ENCODE measurements at regions not wholly inside any gene's neighbourhood (a gene's known extent, or its start where the extent isn't known, plus 50 kb on each side); places are given as distances from the start of the nearest gene placed in this dataset.

DNA sequence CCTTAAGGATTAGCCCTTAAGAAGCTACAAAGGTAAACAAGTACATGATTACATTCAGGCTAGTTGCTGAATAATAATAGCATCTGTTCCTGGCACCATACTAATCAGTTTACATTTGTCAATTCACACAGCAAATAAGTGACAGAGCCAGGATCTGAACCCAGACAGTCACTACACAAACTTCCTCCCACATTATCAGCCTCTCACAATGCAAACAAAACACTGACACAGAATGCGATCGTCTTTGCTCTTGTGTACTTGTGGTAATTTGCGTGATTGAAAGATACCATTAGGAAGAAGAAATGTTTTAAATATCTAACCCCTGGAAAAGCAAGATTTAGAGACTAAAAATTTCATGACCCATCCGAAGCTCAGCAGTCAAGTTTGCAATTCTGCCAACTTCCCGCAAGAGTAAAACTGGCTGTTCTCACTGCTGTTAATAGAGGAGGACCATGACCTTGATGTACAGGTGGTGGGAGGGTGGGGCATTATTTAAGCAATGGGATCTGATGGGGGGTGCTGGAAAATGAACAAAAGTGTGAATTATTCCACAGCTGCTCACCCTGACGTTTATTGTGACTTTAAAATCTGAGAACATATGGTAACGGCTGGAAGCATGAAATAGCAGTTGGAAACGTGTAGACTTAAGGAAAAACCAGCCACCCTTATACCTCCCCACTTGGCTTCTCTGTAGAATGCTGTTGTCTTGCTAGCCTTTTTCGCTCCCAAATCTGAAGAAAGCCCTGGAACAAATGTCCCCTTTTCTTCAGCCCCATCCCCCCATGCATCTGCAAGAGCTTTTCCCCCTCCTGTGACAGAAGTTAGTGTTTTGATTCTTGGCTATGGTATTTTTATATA, 95.3 kb upstream of the ARMC2 start:
- no peak overlapping the region for H3K4me3 ChIP-seq (ENCODE audit: low read depth, low read length)

DNA sequence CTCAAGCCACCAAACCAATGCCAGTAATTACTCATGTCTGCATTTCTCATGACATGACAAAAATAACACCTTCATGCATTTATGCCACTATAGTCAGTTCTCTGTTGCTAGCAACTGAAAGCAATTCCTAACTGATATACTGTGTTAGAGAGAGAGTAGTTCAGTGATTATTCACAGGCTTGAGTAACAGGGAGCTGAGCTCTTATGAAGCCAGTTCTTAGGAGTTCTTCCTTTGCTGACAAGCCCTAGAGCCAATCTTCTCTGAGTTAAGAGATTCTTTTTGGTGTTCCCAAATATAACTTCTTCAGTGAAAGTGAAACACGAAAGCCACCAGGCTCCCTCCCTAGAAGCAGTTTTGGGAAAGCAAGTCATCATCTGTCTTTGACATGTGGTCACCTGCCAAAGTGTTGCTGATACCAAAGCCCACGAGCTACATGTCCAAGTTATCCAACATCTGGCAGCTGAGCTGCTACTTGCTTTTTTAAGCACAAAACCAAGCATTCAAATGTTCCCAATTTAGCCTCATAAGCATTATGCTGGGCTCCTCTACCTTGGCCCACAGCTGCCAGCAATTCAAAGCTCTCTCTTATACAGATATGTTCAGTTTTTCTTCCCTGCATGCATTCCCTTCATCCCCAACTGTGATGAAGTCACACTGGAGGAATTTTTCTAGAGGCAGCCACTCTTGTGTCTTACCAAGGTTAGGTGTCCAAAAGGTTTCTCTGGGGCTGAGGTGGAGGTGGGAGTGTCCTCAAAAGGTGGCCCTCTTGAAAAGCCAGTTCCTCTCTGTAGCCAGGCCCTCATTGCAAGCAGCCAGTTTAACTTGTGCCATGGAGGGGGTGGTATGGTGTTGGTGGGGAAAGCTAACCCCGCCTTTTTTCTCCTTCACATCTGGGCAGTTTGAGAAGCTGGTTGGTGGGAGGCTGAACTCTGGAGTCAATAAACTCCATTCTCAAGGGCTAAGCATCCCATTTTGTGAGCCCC, 92.7 kb upstream of the ARMC2 start:
- H3K4me3 ChIP-seq (ENCODE audit: low read depth, low read length) = no peak overlapping the region
- TF ChIP-seq, protein P1, sequence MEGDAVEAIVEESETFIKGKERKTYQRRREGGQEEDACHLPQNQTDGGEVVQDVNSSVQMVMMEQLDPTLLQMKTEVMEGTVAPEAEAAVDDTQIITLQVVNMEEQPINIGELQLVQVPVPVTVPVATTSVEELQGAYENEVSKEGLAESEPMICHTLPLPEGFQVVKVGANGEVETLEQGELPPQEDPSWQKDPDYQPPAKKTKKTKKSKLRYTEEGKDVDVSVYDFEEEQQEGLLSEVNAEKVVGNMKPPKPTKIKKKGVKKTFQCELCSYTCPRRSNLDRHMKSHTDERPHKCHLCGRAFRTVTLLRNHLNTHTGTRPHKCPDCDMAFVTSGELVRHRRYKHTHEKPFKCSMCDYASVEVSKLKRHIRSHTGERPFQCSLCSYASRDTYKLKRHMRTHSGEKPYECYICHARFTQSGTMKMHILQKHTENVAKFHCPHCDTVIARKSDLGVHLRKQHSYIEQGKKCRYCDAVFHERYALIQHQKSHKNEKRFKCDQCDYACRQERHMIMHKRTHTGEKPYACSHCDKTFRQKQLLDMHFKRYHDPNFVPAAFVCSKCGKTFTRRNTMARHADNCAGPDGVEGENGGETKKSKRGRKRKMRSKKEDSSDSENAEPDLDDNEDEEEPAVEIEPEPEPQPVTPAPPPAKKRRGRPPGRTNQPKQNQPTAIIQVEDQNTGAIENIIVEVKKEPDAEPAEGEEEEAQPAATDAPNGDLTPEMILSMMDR (IDR thresholded peaks at IDR 0.05; ENCODE audit: low read depth, low read length) = no peak

More for the DNA sequence above, 95.3 kb upstream of the ARMC2 start:
- TF ChIP-seq, protein P1 (IDR thresholded peaks at IDR 0.05; ENCODE audit: low read depth, low read length) = no peak

GRCh38 chr6:108757357-108757756, 90.9 kb upstream of the ARMC2 start:
- no peak overlapping the region for H3K4me3 ChIP-seq (ENCODE audit: low read depth, low read length)
- TF ChIP-seq, protein P1 (IDR thresholded peaks at IDR 0.05; ENCODE audit: low read depth, low read length) = no peak

DNA sequence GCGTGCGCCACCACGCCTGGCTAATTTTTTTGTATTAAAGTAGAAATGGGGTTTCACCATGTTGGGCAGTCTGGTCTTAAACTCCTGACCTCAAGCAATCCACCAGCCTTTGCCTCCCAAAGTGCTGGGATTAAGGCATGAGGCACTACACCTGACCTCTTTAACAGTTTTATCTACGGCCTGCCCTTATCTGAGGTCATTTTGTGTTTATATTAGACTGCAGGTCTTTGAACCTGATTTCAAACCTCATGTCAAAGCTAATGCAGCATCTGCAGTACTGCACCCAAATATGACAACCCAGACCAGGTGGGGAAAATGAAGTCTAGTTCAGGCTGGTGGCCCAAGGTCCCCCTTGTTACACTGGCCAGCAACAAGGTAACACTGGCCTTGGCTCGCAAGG, 89.3 kb upstream of the ARMC2 start:
- H3K4me3 ChIP-seq (ENCODE audit: low read depth, low read length) = no peak overlapping the region
- TF ChIP-seq, protein P1 (IDR thresholded peaks at IDR 0.05; ENCODE audit: low read depth, low read length) = no peak

DNA sequence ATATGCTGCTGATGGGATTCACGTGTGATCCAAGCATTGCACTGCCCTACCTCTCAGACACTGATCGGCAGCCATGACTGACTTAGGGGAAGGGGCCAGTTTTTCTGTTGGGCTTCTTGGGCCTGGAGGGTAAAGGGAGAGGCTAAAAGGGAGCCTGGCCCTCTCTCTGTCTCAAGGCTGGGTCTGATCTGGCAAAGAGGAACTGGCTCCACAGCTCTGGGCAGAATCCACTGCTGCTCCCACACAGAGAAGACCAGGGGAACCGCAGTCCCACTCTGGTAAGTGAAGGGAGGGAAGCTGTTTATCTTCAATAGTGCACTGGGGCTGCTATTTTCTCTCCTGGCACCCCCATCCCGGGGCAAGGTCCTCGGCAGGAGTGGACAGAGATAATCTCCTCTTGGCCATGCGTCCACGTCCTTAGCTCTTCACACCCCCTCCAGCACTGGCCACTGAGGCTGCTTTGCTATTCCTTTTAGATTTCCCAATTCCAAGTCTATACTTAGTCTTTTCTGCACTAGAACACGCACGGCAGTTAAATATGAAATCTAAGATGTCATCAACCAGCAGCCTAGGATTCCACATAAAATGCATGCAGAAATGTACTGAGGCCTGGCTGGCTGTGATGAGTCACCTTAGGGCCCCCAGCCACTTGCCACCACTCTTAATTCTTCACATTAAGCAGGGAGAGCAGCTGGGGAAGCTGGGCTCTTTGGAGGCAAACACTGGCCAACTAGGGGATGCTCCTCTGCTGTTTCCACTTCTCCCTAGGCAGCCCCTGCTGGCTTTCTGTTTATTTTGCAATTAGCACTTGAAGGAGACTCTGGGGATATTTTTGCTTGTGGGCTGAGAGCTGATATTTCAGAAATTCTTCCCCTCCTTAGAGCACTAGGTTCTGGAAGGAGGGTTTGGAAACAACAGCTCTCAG, 87.8 kb upstream of the ARMC2 start:
- TF ChIP-seq, protein P1 (IDR thresholded peaks at IDR 0.05; ENCODE audit: low read depth, low read length) = no peak
- H3K4me3 ChIP-seq (ENCODE audit: low read depth, low read length) = no peak overlapping the region

- TF ChIP-seq, protein P1 (IDR thresholded peaks at IDR 0.05; ENCODE audit: low read depth, low read length) = no peak
- no peak overlapping the region for H3K4me3 ChIP-seq (ENCODE audit: low read depth, low read length)
Measured at GRCh38 chr6:108762394-108762793, 85.8 kb upstream of the ARMC2 start.

Data from WI38 (cell line).